NCI-H128 (cell line): ENCODE measurements at regions not wholly inside any gene's neighbourhood (a gene's known extent, or its start where the extent isn't known, plus 50 kb on each side); places are given as distances from the start of the nearest gene placed in this dataset.
"Not testable (repeated sequence)": the region's sequence is repeated elsewhere in the genome, so short reads cannot be mapped to it uniquely, and the experiment has no call there.

Source experiments
- DNase-seq: peaks from one replicate; lab custom pipeline; 2025; ENCODE audit not compliant: unreplicated experiment; lab: John Stamatoyannopoulos, UW

GRCh38 chrX:39487969-39488330 is 609.8 kb downstream of the BCOR start:
- DNase-seq, result no peak

GRCh38 chrX:39491548-39492297 is 606.0 kb downstream of the BCOR start:
- DNase-seq, result no peak

GRCh38 chrX:39492497-39493162 is 605.1 kb downstream of the BCOR start:
- DNase-seq, result no peak

GRCh38 chrX:39493168-39493567 is 604.6 kb downstream of the BCOR start:
- DNase-seq, result no peak

- DNase-seq, result not testable (repeated sequence)
Measured at GRCh38 chrX:39497117-39497516, 600.6 kb downstream of the BCOR start.

GRCh38 chrX:39497702-39498265 is 600.0 kb downstream of the BCOR start:
- DNase-seq, result no peak

GRCh38 chrX:39499996-39500395 is 597.8 kb downstream of the BCOR start:
- no peak for DNase-seq

- DNase-seq, result no peak
Measured at GRCh38 chrX:39501822-39502221, 595.9 kb downstream of the BCOR start.

- DNase-seq, result no peak
Measured at GRCh38 chrX:39502486-39502885, 595.3 kb downstream of the BCOR start.

- no peak for DNase-seq
Measured at GRCh38 chrX:39504227-39504626, 593.5 kb downstream of the BCOR start.

GRCh38 chrX:39504850-39505259 is 592.9 kb downstream of the BCOR start:
- DNase-seq, result no peak

GRCh38 chrX:39506131-39506530 is 591.6 kb downstream of the BCOR start:
- DNase-seq, result no peak

GRCh38 chrX:39507034-39507433 is 590.7 kb downstream of the BCOR start:
- DNase-seq, result no peak

GRCh38 chrX:39507617-39508299 is 590.0 kb downstream of the BCOR start:
- DNase-seq, result no peak

GRCh38 chrX:39508300-39508692 is 589.5 kb downstream of the BCOR start:
- no peak for DNase-seq

- DNase-seq, result no peak
Measured at GRCh38 chrX:39509157-39509556, 588.6 kb downstream of the BCOR start.

GRCh38 chrX:39513836-39514235 is 583.9 kb downstream of the BCOR start:
- DNase-seq, result no peak

- no peak for DNase-seq
Measured at GRCh38 chrX:39514801-39515200, 583.0 kb downstream of the BCOR start.

- DNase-seq, result no peak
Measured at GRCh38 chrX:39516427-39516841, 581.3 kb downstream of the BCOR start.

- no peak for DNase-seq
Measured at GRCh38 chrX:39518476-39519029, 579.2 kb downstream of the BCOR start.

GRCh38 chrX:39519030-39519488 is 578.7 kb downstream of the BCOR start:
- peak; percentile 46 for DNase-seq
